Stimulated activated CD4-positive, alpha-beta T cell treated with anti-CD3 and anti-CD28 coated beads, Interleukin-1b, Interleukin-23, amount 100 ng/mL, for 1 hour (primary cell): ENCODE measurements at regions not wholly inside any gene's neighbourhood (a gene's known extent, or its start where the extent isn't known, plus 50 kb on each side); places are given as distances from the start of the nearest gene placed in this dataset.

ENCODE experiments used
- DNase-seq, 2 donors: peaks; one replicate each; pipeline ENCODE4 v3.0.0-alpha.2; 2020; ENCODE audit warnings: low read depth in 2 of 2

DNA sequence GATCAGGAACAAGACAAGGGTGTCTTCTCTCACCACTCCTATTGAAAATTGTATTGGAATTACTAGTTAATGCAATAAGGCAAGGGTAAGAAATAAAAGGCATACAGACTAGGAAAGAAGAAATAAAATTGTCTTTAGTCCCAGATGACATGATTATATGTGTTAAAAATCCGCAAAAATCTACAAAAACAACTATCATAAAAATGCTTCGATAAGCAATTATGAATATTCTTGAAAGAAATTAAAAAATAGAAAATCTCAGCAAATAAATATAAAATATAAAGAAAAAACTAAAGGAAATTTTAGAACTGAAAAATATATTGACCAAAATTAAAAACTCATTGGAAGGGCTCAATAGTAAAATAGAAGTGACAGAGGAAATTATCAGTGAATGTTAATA, 243.3 kb downstream of the ZNF674 start:
- no peak for DNase-seq

DNA sequence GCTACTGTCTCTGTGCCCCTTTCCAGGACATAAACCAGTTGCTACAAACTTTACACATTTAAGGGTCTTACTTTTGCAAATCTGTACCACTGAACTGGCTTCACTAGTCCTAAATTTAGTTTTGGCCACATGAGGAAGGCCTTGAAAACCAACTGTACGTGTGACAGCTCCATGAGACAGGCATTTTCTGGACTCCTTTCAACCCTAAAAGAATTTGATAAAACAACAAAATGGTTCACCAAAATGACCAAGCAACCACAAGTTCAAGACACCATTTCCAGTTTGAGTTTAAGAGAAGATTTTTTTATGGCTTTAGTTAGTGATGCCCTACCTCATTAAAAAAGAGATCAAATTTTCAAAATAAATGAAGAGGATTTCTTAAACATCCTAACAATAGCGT, 246.4 kb downstream of the ZNF674 start:
- DNase-seq, result no peak

DNA sequence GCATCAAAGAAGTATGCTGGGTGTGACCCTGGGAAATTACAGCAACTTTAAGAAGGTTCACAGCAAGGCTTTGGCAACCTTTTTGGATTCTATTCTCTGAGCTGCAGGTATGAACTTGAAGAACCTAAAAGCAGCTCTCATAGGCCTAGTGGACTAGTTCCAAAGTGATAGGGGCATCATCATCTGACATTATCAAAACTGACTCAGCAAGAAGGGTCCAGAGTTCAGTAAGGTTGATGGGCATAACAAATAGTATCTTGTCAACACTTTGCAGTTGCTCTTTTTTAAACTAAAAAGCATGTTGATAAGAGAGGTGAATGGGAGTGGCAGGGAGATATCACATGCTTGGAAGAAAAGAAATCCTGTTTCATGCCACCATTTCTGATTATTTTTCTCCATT, 249.3 kb downstream of the ZNF674 start:
- no peak for DNase-seq

DNA sequence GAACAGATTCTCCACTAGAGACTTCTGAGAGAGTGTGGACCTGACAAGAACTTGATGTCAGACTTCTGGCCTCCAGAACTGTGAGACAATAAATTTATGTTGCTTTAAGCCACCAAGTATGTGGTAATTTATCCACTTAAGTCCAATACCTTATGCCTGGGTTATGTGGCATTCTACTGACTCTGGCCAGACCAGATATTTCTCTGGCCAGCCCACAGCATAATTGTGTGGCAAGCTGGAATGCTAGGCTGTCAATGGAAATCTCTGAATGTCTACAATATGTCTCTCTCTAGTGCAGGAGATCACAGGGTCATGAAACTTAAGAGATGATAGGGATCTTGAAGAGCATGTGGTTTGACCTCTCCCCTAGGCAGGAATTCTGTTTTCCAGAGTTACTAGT, 251.0 kb downstream of the ZNF674 start:
- no peak for DNase-seq

DNA sequence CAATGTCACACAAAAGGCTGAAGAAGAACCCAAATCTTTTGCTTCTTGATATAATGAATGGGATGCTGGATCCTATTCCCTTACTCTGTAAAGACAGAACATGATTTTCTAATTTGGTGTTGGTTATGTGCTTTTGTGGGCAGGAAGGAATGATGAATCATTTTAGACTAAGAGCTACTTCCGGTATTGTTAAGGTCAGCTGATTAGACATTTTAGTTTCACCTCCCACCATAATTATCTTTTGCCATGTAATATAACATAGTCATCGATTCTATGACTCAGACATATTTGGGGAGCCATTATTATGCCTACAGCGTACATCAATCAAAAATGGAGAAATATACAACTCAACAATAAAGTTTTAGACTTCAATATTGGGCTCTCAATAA, 265.3 kb downstream of the ZNF674 start:
- DNase-seq, result no peak

DNA sequence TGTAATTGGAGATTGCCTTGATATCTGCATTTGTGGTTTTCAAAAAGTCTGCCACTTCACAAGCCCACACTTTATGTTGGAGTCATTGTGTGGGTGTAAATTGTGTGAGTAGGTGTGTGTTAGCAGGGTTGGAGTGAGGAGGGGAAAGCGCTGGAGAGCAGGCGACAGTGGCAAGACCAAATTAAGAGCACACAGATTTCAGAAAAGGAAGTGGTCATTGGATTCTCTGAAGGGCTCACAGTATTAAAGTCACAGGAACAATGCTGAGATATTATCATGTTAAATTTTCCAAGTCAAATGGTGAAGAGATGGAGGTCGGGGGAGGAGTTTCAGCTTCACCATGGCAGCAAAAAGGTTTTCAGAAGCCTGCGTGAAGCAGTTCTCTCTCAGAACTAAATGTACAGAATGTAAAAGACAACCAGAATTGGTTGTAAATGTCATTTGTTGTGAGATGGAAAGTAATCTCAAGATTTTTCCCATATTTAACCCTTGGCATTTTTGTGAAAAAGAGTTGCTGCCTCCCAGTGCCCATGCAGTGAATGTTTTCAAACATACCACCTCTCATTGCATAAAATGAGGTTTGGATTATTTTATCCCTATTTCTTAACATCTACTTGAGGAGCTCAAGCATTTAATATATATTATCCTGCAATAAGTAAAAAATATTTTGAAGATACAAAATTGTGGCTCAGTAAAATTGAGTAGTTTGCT, 265.9 kb downstream of the ZNF674 start:
- DNase-seq, result no peak

DNA sequence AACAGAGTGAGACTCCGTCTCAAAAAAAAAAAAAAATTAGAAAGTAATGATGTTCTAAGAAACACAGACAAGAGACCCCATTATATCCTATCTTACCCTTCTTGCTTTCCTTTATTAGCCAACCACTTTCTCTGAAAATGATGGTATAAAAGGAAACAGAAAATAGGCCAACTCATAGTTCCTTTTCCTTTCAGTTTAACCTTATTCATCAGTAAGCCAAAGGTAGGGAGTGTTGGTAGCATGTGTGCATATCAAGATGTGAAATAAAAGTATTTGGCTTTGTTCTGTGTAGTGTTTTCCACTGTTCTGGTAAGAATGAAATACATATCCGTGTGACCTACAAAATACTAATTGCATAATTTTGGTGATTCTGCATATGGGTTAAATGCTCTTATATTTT, 266.6 kb downstream of the ZNF674 start:
- DNase-seq, result no peak

DNA sequence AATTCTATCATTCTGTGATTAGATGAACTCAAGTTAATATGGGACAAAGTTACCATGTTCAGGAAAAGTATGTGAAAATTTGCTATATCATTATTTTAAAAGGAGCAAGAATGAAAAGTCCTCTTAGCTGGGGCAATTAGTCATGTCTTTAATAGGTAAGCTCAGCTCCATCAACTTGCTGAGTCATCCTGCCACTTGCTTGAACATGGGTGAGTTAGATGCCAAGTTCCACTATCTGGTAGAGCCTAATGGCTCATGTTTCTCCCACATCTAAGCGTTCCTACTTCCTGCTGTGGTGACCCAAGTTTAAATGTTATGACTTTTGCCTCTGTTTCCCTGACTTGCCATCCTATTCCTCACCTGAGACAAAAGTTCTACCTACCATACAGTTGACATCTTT, 276.8 kb downstream of the ZNF674 start:
- no peak for DNase-seq

DNA sequence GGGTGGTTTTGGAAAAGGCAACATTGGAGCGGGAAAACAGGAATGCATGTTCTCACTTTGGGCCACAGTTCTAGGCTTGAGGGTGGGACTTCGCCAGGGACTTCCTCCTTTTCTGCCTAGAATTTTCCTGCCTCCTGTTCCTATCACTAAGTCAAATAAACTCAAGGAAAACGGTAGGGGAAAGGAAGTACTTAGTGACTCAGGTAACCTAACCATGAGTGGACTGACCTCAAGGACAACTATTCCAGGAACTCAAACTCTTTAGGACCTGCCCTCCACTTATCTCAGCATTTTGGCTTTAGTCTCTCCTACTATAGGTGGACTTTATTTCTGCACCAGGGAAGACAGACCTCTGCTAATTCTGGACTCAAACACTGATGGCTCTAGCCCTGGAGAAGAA, 281.7 kb downstream of the ZNF674 start:
- no peak for DNase-seq

DNA sequence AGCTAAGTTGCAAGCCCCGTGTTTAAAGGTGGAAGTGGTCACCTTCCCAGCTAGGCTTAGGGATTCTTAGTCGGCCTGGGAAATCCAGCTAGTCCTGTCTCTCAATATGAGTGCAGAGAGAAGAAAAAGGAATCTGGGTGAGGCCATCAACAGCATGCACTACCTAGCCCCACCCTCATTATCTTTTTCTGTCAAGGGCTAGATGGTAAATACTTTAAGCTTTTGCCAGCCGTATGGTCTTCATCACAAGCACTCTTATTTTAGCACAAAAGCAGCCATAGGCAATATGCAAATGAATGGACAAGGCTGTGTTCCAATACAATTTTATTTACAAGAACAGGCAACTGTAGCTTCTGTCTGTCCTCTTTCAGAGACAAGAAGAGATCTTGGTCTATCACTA, 282.9 kb downstream of the ZNF674 start:
- DNase-seq, result no peak

DNA sequence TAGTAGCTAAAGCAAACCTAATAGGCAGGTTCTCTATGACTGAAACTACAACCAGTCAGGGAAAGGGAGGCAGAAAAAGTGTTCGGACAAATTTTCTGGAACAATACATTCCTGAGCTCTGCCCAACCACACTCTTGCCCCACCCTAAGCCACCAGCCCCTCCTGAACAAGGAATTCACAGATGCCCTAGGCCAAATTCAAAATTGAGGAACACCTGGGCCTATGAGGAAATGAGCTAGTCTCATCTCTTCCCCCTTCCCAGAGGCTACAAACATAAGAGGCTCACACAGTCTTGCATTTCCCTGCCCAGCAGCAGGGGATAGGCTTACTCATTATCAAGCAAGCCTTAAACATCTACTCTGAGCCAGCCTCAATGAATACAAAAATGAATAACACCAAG, 284.7 kb downstream of the ZNF674 start:
- DNase-seq, result no peak

DNA sequence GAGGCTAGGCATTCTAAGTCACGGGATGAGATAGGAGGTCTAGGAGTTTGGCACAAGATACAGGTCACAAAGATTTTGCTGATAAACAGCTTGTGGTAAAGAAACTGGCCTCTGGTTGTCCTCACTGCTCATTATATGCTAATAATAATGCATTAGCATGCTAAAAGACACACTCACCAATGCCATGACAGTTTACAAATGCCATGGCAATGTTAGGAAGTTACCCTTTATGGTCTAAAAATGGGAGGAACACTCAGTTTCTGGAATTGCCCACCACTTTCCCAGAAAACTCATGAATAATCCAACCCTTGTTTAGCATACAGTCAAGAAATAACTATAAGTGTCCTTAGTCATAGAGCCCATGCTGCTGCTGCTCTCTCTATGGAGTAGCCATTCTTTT, 286.9 kb downstream of the ZNF674 start:
- no peak for DNase-seq

DNA sequence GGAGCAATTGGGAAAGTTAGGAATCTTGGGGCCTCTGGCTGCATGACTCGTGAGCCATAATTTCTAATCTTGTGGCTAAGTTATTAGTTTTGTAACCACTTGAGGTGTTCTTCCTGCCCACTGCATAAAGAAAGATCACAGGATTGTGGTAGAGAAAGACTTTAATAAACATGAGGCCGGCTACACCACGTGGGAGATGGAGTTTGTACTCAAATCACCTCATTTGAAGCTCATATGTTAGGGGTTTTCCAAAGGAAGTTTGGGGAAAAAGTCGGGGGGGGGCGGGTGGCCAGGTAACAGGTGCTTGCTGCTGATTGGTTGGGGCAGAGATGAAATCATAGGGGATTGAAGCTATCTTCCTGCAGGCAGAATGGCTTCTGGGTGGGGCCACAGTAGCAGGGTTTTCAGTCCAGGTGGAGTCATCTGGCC, 287.8 kb downstream of the ZNF674 start:
- no peak for DNase-seq

DNA sequence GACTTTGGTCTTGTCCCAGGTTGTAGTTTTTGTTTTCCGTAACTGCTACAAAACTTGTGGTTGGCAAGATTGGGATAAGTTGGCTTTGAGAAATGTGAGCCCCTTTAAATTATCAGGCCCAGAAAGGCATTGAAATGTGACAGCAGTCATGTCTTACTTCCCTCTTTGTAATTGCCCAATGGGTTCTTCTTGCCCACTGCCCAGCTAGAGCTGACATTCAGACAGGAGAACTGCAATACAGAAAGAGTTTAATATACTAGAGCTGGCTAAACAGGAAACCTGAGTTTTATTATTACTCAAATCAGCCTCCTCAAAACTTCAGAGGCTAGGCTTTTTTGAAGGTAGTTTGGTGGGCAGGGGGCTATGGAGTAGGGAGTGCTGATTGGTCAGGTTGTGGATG, 288.3 kb downstream of the ZNF674 start:
- DNase-seq, result no peak

DNA sequence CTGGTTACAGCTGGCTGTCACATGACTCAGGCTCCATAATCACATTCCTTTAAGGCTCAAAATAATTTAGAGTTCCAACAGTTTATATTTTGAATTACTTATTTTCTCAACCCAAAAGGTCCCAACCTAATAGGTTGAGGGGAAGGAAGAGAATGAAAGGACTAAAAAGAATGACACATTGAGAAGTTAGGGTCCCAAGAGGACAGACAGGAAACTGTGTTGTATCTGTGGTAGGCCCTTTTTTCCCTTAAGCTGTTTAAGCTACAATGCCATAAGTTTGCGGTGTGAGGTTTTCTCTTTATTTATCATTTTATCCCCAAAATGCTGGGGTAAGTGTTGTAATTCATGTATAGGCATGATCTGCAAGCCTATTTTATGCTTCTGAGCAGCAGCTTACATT, 290.2 kb downstream of the ZNF674 start:
- no peak for DNase-seq

DNA sequence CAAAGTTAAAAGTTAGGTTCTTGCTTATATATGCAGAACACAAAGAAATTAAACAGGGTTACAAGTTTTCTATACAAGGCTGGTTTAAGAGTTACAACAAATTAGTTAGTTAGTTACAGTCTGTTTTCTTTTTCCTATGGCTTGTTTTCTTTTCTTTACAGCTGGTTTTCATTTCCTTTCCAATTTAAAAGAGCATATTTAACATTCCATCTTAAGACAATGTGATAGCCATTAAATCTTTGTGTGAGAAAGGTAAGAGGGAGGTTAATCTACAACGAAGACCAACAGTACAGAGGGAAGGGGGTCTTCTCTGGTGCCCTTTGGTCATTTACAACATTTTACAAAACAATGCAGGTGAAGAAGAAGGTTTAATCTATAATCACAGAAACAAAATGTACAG, 290.6 kb downstream of the ZNF674 start:
- no peak for DNase-seq

DNA sequence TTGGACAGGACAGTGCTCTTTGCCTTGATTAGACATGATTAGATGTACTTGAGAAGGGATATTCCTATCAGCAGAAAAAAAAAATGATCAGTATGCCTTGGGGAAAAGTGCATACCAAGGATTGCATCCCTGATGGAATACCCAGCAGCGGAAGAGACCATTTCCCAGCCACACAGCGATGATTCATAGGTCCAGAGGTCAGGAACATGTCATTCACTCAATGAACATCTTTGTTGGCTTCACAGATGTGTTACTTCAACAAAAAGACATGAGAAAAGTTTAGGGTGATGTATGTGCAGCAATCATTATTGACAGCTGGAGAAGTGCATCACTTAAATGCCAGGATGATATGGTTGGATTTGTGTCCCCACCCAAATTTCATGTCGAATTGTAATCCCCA, 293.5 kb downstream of the ZNF674 start:
- no peak for DNase-seq

DNA sequence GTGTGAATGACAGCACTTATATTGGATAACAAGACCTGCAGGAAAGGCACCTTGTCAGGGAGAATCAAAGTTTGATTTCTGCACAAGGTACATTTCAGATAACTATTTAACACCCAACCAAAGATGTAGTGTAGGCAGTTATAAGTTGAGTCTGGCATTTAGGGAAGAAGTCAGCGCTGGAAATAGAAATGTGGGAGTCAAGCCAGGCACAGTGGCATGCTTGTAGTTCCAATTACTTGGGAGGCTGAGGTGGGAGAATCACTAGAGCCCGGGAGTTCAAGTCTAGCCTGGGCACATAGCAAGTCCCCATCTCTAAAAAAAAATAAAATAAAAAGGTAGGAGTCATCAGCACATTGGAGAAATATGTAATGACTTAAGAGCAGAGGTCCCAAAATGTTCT, 295.1 kb downstream of the ZNF674 start:
- DNase-seq, result no peak

DNA sequence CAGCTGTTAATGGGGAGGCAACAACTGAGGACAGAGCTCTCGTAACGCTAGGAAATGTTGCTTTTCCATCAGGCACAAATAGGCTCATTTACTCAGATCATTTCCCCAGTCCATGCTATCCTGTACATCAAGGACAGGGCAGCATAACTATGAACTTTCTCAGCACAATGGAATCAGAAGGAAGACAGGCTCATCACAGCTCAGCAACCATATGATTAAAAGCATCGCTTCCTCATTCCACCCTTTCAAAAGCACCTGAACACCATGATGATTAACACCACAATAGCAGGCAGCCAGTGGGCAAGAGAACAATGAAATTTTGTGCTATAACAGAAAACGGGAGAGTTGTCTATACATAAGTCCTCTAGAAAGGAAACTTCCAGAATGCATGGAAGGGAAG, 297.8 kb downstream of the ZNF674 start:
- DNase-seq, result no peak

DNA sequence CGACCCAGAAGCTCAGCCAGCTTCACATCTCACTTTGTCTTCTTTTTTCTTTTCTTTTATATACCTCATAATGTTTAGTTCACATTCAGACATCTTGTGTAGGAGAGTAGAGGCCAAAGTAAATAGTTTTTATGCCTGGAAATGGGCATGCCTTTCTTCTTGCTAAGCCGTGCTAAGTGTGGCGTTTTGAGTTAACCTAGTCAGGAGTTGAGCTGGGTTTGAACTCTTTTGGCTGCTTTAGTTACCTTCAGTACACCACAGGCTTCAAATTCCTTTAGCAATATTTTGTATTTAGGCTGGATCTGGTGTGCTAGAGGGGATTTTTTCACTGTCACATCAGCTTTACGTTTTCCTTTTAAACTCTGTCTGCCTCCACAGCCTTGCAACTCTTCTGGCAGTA, 300.8 kb downstream of the ZNF674 start:
- DNase-seq, result no peak

DNA sequence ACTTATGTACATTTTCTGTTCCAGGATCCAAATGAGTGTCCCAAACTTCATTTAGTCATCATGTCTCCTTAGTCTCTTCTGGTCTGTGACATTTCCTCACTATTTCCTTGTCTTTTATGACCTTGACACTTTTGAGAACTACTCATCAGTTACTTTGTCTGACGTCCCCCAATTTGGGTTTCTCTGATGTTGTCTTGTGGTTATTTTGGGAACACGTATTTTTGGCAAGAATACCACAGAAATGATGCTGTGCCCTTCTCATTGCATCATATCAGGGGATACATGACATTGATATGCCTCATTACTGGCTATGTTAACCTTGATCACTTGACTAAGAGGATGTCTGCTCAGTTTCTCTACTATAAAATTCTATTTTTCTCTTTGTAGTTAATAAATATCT, 308.8 kb downstream of the ZNF674 start:
- DNase-seq, result no peak

DNA sequence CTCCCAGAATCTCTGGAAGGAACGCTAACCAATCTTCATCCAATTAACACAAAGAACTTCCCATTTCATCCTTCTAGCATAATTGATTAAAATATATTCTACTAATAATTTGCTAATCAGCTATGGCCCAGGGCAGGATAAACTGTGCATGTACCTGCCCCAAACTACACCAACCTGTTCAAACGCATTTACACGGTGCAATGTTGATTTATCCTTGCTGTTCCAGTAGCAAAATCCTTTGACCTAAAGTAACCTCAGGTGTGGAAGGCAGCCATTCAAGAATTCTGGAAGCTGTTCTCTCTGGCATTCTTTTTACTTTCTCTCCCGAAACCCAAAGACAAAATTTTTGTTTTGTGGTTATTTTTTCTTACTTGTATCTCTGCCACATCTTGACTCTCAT, 309.4 kb downstream of the ZNF674 start:
- DNase-seq, result no peak

DNA sequence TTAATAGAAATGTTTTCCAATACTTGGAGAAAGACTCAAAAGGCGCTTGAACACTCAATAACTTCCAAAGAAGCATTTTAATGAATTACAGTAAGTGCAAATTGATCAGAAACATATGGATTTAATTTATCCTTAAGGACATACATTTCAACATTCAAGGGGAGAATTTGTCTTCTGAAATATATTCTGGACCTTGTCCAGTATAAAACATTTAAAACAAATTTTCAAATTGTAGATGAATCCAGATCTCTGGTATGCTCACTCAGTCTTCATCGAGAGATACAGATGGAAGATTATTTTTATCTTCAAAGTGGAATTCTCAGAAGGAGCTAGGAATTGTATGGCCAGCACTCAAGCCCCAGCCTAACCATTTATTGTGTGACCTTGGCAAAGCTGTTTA, 310.4 kb downstream of the ZNF674 start:
- no peak for DNase-seq

DNA sequence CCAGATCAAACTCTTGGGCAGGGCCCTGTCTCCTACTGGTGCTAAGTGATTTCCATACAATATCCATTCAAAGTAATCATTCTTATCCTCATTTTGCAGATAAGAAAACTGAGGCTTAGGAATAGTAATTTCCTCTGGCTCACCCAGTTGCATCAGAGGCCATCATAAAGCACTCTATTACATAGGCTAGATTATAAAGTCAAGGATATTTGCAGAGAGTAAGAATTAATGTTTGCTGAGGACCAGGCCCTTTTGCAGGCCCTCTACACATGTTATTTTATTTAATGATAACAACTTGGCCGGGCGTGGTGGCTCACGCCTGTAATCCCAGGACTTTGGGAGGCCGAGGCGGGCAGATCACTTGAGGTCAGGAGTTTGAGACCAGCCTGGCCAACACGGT, 316.8 kb downstream of the ZNF674 start:
- no peak for DNase-seq

DNA sequence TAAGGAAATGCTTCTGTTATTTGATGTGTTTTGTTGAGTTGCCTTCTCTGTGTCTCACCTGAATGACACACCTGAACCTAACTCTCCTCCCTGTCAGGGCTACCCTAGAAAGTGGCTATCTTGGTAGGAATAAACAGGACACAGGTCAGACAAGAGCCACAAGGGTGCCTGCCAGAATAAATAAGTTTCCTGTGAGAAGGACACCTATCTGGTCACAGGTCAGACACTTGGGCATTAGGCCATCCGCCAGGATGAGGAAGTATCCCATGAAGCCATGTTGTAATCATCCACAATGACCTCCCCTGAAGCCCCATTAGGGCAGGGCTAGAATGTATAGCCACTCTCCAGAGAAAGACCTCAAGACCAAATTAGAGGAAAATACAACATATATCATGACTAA, 318.8 kb downstream of the ZNF674 start:
- no peak for DNase-seq
